Lower lobe of right lung (tissue), 2 donors: ENCODE measurements at regions not wholly inside any gene's neighbourhood (a gene's known extent, or its start where the extent isn't known, plus 50 kb on each side); places are given as distances from the start of the nearest gene placed in this dataset.
"Not testable (repeated sequence)": the region's sequence is repeated elsewhere in the genome, so short reads cannot be mapped to it uniquely, and the experiment has no call there.

Experiments used
- ATAC-seq, 2 donors: fragments of 200-7000 bp; cut with Tn5 transposase; one replicate each; pipeline ENCODE4 v1.9.1; 2020 to 2022; ENCODE audit warnings: mild to moderate bottlenecking in 2 of 2, moderate library complexity in 2 of 2
- DNase-seq: peaks from one replicate; pipeline ENCODE4 v3.0.0-alpha.2; 2020
- H3K27ac ChIP-seq: fragments of 200-600 bp; one replicate; pipeline ENCODE4 v1.8.0; 2022
- H3K27me3 ChIP-seq: fragments of 200-600 bp; one replicate; pipeline ENCODE4 v1.8.0; 2022; ENCODE audit warnings: low read depth
- H3K36me3 ChIP-seq: fragments of 200-600 bp; one replicate; pipeline ENCODE4 v1.8.0; 2022; ENCODE audit warnings: mild to moderate bottlenecking
- H3K4me1 ChIP-seq: fragments of 200-600 bp; one replicate; pipeline ENCODE4 v1.8.0; 2022
- H3K4me3 ChIP-seq: fragments of 200-600 bp; one replicate; pipeline ENCODE4 v1.8.0; 2022; ENCODE audit warnings: mild to moderate bottlenecking
- H3K9me3 ChIP-seq: fragments of 200-600 bp; one replicate; pipeline ENCODE4 v1.8.0; 2022
- CTCF ChIP-seq: fragments of 200-600 bp; IDR thresholded peaks from one replicate; pipeline ENCODE4 v1.8.0; 2022; ENCODE audit warnings: antibody characterized with exemption, mild to moderate bottlenecking
- intact Hi-C: fragments of 100-400 bp; cut with DNase I; formaldehyde crosslinking; loops from one replicate; pipeline ENCODE4 v1.11.0; 2022
- donor health status: DM: no; HTN: yes; CAD: no; lungs with severe emphysema.

- DNase-seq: no peak
- Histone ChIP-seq H3K27ac (no peak overlapping the region), H3K27me3 (no peaks in the 10 kb centered on the region), H3K4me3 (no peak overlapping the region), H3K4me1 (no peaks in the 10 kb centered on the region), H3K36me3 (no peaks in the 10 kb centered on the region), H3K9me3 (no peaks in the 10 kb centered on the region)
- TF ChIP-seq CTCF: no peak
- no peak for ATAC-seq
- intact Hi-C loops: no loop called here
Measured at GRCh38 chr13:50616101-50616500, 227.4 kb downstream of the DLEU7 start.

GRCh38 chr13:50617134-50617721 is 226.3 kb downstream of the DLEU7 start:
- H3K4me1 ChIP-seq: no peaks in the 10 kb centered on the region
- DNase-seq: no peak
- H3K27ac ChIP-seq: no peak overlapping the region
- TF ChIP-seq CTCF: no peak
- H3K4me3 ChIP-seq: no peak overlapping the region
- H3K9me3 ChIP-seq: no peaks in the 10 kb centered on the region
- no peak for ATAC-seq
- H3K36me3 ChIP-seq: no peaks in the 10 kb centered on the region
- intact Hi-C loops: no loop called here
- H3K27me3 ChIP-seq: no peaks in the 10 kb centered on the region

- ATAC-seq (no peak), DNase-seq (no peak)
- Histone ChIP-seq H3K36me3 (no peaks in the 10 kb centered on the region), H3K4me3 (no peak overlapping the region), H3K4me1 (no peaks in the 10 kb centered on the region), H3K27ac (no peak overlapping the region), H3K9me3 (no peaks in the 10 kb centered on the region), H3K27me3 (no peaks in the 10 kb centered on the region)
- no peak for TF ChIP-seq CTCF
- intact Hi-C loops: no loop called here
Measured at GRCh38 chr13:50618206-50618605, 225.3 kb downstream of the DLEU7 start.

GRCh38 chr13:50626101-50626547 is 217.4 kb downstream of the DLEU7 start:
- H3K27ac ChIP-seq: no peak overlapping the region
- DNase-seq (no peak), ATAC-seq (peak in 1 of 2 donors; percentile 51)
- no peak for TF ChIP-seq CTCF
- no peaks in the 10 kb centered on the region for H3K9me3 ChIP-seq
- H3K4me1 ChIP-seq: no peaks in the 10 kb centered on the region
- H3K36me3 ChIP-seq: no peaks in the 10 kb centered on the region
- intact Hi-C loops: no loop called here
- no peak overlapping the region for H3K4me3 ChIP-seq
- H3K27me3 ChIP-seq: no peaks in the 10 kb centered on the region

DNA sequence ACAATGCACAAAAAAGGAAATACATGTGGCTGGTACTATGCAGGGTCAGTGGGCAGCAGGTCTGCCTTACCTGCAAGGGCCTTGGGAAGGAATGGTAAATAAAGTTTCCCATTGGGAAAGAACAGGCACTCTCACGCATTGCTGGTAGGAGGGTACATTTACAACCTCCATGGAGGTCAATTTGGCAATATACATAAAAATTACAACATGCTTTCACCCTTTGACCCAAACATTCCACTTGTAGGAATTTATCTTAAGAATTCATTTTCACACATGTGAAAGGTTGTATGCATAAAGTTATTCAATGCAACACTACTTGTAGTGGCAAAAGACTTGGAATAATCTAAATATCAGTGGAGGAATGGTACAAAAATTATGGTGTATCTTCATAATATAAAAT is 216.4 kb downstream of the DLEU7 start:
- no peak for ATAC-seq
- intact Hi-C loops: no loop called here
- Histone ChIP-seq H3K9me3 (no peaks in the 10 kb centered on the region), H3K36me3 (no peaks in the 10 kb centered on the region), H3K27me3 (no peaks in the 10 kb centered on the region), H3K27ac (no peak overlapping the region), H3K4me3 (no peak overlapping the region), H3K4me1 (no peaks in the 10 kb centered on the region)
- DNase-seq: no peak
- TF ChIP-seq CTCF: no peak

DNA sequence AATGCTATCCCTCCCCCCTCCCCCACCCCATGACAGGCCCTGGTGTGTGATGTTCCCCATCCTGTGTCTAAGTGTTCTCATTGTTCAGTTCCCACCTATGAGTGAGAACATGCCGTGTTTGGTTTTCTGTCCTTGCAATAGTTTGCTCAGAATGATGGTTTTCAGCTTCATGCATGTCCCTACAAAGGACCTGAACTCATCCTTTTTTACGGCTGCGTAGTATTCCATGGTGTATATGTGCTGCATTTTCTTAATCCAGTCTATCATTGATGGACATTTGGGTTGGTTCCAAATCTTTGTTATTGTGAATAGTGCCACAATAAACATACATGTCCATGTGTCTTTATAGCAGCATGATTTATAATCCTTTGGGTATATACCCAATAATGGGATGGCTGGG is 215.0 kb downstream of the DLEU7 start:
- H3K27me3 ChIP-seq, intact Hi-C loops, H3K27ac ChIP-seq, H3K36me3 ChIP-seq, DNase-seq, H3K9me3 ChIP-seq, H3K4me3 ChIP-seq, H3K4me1 ChIP-seq, ATAC-seq: not testable (repeated sequence)
